PC-3 (cell line): ENCODE measurements at regions not wholly inside any gene's neighbourhood (a gene's known extent, or its start where the extent isn't known, plus 50 kb on each side); places are given as distances from the start of the nearest gene placed in this dataset.

Experiments
- ATAC-seq: fragments of 200-7000 bp; cut with Tn5 transposase; 2 replicates; pipeline ENCODE4 v1.9.1; 2020; ENCODE audit warnings: mild to moderate bottlenecking, moderate library complexity
- BruUV-seq: library from RNA; stranded (reverse); fragments of 400-500 nt; replicated peaks from 2 replicates; lab custom pipeline; 2021; lab: Mats Ljungman, UMichigan
- CTCF ChIA-PET: fragments of 300-600 bp; sonication (Branson Sonifier 250); formaldehyde crosslinking; loops from one replicate; lab custom pipeline; 2022; ENCODE audit warnings: antibody characterized with exemption; lab: Charles Lee
- POLR2A ChIA-PET: fragments of 300-600 bp; sonication (Branson Sonifier 250); formaldehyde crosslinking; loops from one replicate; lab custom pipeline; 2022; ENCODE audit warnings: antibody characterized with exemption; ENCODE audit not compliant: unreplicated experiment; lab: Charles Lee
- DNase-seq: peaks from one replicate; pipeline ENCODE4 v3.0.0-alpha.2; 2015
- H2AFZ ChIP-seq: fragments of 300-600 bp; sonication (generic); 2 replicates; pipeline ENCODE4 v1.6.0; 2016; ENCODE audit warnings: antibody characterized with exemption, low read length
- H3F3A ChIP-seq: fragments of 300-600 bp; sonication (generic); one replicate; pipeline ENCODE4 v1.6.0; 2017; ENCODE audit warnings: antibody characterized with exemption, low read length, control low read depth, mild to moderate bottlenecking; ENCODE audit not compliant: unreplicated experiment
- H3K27ac ChIP-seq: fragments of 300-600 bp; sonication (generic); 2 replicates; pipeline ENCODE4 v1.5.1; 2016; ENCODE audit warnings: mild to moderate bottlenecking, low read length
- H3K27me3 ChIP-seq: fragments of 300-600 bp; sonication (generic); 2 replicates; pipeline ENCODE4 v1.6.1; 2016; ENCODE audit warnings: low read length, mixed read lengths
- H3K36me3 ChIP-seq: fragments of 300-600 bp; sonication (generic); 2 replicates; pipeline ENCODE4 v1.6.1; 2016; ENCODE audit warnings: low read depth, mixed run types, low read length, mixed read lengths
- H3K4me1 ChIP-seq: fragments of 300-600 bp; sonication (generic); 2 replicates; pipeline ENCODE4 v1.5.1; 2016; ENCODE audit warnings: low read length; ENCODE audit not compliant: insufficient read depth
- H3K4me2 ChIP-seq: fragments of 300-600 bp; sonication (generic); 2 replicates; pipeline ENCODE4 v1.6.0; 2016; ENCODE audit warnings: low read length
- H3K4me3 ChIP-seq: fragments of 300-600 bp; sonication (generic); 2 replicates; pipeline ENCODE4 v1.5.1; 2016; ENCODE audit warnings: mild to moderate bottlenecking, low read length, mixed read lengths
- H3K79me2 ChIP-seq: fragments of 300-600 bp; sonication (generic); 2 replicates; pipeline ENCODE4 v1.6.1; 2017; ENCODE audit warnings: low read length, mixed read lengths
- H3K9ac ChIP-seq: fragments of 300-600 bp; sonication (generic); 2 replicates; pipeline ENCODE4 v1.6.0; 2016; ENCODE audit warnings: mild to moderate bottlenecking, low read length
- H3K9me2 ChIP-seq: fragments of 300-600 bp; sonication (generic); replicated peaks from 2 replicates; pipeline ENCODE4 v1.6.1; 2016; ENCODE audit warnings: mixed run types, low read length, mixed read lengths
- H3K9me3 ChIP-seq: fragments of 300-600 bp; sonication (generic); 2 replicates; pipeline ENCODE4 v1.6.1; 2016; ENCODE audit warnings: low read length, mixed read lengths
- H4K20me1 ChIP-seq: fragments of 300-600 bp; sonication (generic); 2 replicates; pipeline ENCODE4 v1.6.1; 2016; ENCODE audit warnings: low read length, mixed read lengths
- CTCF ChIP-seq: fragments of 300-600 bp; sonication (generic); conservative IDR thresholded peaks from 2 replicates; pipeline ENCODE4 v1.5.1; 2017; ENCODE audit warnings: antibody characterized with exemption, low read depth, mild to moderate bottlenecking, low read length
- EZH2 ChIP-seq: fragments of 300-600 bp; sonication (generic); IDR thresholded peaks from one replicate; pipeline ENCODE4 v1.6.1; 2017; ENCODE audit warnings: antibody characterized with exemption, mild to moderate bottlenecking, low read length; ENCODE audit not compliant: unreplicated experiment
- EZH2phosphoT487 ChIP-seq: fragments of 300-600 bp; sonication (generic); IDR thresholded peaks from 2 replicates; pipeline ENCODE4 v1.6.1; 2018; ENCODE audit warnings: mild to moderate bottlenecking, antibody characterized with exemption, low read length, borderline replicate concordance
- intact Hi-C: fragments of 100-400 bp; cut with micrococcal nuclease; formaldehyde crosslinking; loops from 2 replicates; pipeline ENCODE4 v1.9.0; 2023

- POLR2A ChIA-PET: no interaction called here
- ATAC-seq: no peak
Observed at GRCh38 chr18:34985963-34986362, 55.2 kb upstream of the MAPRE2 start.

GRCh38 chr18:34990597-34990996 lies 50.6 kb upstream of the MAPRE2 start:
- no TSS peak for BruUV-seq
- ChIA-PET POLR2A (no interaction called here), CTCF (no interaction called here)
- TF ChIP-seq EZH2 (no peak), EZH2phosphoT487 (no peak), CTCF (no peak)
- DNase-seq: peak; percentile 47
- no peak overlapping the region for H3K4me2 ChIP-seq
- no peaks in the 10 kb centered on the region for H3K36me3 ChIP-seq
- no peaks in the 10 kb centered on the region for H3K9me3 ChIP-seq
- H3F3A ChIP-seq: no peaks in the 10 kb centered on the region
- H2AFZ ChIP-seq: no peak overlapping the region
- H3K27me3 ChIP-seq: no peaks in the 10 kb centered on the region
- no peaks in the 10 kb centered on the region for H3K4me1 ChIP-seq
- peak; percentile 94 for ATAC-seq
- H3K27ac ChIP-seq: no peak overlapping the region
- intact Hi-C loops: no loop called here
- H4K20me1 ChIP-seq: no peaks in the 10 kb centered on the region
- no peaks in the 10 kb centered on the region for H3K9me2 ChIP-seq
- H3K79me2 ChIP-seq: no peaks in the 10 kb centered on the region
- no peak overlapping the region for H3K9ac ChIP-seq
- no peak overlapping the region for H3K4me3 ChIP-seq

More at GRCh38 chr18:34985963-34986362, 55.2 kb upstream of the MAPRE2 start:
- intact Hi-C loops: no loop called here
- CTCF ChIA-PET: no interaction called here
- Histone ChIP-seq H3K9ac (no peak overlapping the region), H3K4me2 (no peak overlapping the region), H3K9me3 (no peaks in the 10 kb centered on the region), H4K20me1 (no peaks in the 10 kb centered on the region), H3K4me3 (no peak overlapping the region), H2AFZ (no peak overlapping the region), H3K36me3 (no peaks in the 10 kb centered on the region), H3K27me3 (no peaks in the 10 kb centered on the region), H3K9me2 (no peaks in the 10 kb centered on the region), H3F3A (no peaks in the 10 kb centered on the region), H3K79me2 (no peaks in the 10 kb centered on the region), H3K4me1 (no peaks in the 10 kb centered on the region), H3K27ac (no peak overlapping the region)
- TF ChIP-seq EZH2 (no peak), CTCF (no peak), EZH2phosphoT487 (no peak)
- BruUV-seq: no TSS peak
- no peak for DNase-seq

- POLR2A ChIA-PET: no interaction called here
- DNase-seq: no peak
- Histone ChIP-seq H3K9ac (no peak overlapping the region), H3K9me2 (no peaks in the 10 kb centered on the region), H2AFZ (no peak overlapping the region), H3K4me3 (no peak overlapping the region), H3K27me3 (no peaks in the 10 kb centered on the region), H3K36me3 (no peaks in the 10 kb centered on the region), H3K79me2 (no peaks in the 10 kb centered on the region), H3K4me2 (no peak overlapping the region), H3K4me1 (no peaks in the 10 kb centered on the region), H3F3A (no peaks in the 10 kb centered on the region), H4K20me1 (no peaks in the 10 kb centered on the region), H3K27ac (no peak overlapping the region), H3K9me3 (no peaks in the 10 kb centered on the region)
- no TSS peak for BruUV-seq
- TF ChIP-seq EZH2phosphoT487 (no peak), CTCF (no peak), EZH2 (no peak)
- intact Hi-C loops: no loop called here
- CTCF ChIA-PET: no interaction called here
- ATAC-seq: no peak
Observed at GRCh38 chr18:34991152-34991551, 50.1 kb upstream of the MAPRE2 start.
